ENCODE measurements at regions not wholly inside any gene's neighbourhood (a gene's known extent, or its start where the extent isn't known, plus 50 kb on each side); places are given as distances from the start of the nearest gene placed in this dataset.

DNA sequence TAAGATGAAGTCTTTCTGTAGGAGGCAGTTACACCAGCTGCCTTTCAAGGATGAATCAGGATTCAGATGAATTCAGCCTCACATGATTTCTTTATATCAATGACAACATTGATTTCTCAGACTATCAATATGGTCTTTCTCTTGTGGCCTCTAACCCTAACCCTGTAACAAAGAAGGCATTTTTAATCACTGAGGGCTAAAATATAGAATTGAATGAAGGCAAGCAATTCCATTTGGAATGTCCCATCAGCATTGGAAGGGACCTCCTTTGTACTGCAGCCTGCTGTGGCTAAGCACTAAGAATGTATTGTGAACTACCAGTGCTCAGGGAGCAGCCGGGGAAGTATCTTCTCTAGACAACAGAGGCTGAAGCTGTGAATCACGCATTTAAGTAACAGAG is 90.6 kb upstream of the FRMD6 start:
- Histone ChIP-seq H3K9ac (ENCODE audit: low read depth, low read length, poor library complexity, severe bottlenecking) (no peak overlapping the region), H3K4me2 (ENCODE audit: low read depth, low read length, poor library complexity, severe bottlenecking) (no peak overlapping the region), H3K9me2 (replicated peaks; ENCODE audit: low read depth, low read length) (no peaks in the 10 kb centered on the region), H3K36me3 (ENCODE audit: insufficient read depth, low read length) (no peaks in the 10 kb centered on the region), H4K20me1 (ENCODE audit: insufficient read depth, low read length, poor library complexity, severe bottlenecking) (no peaks in the 10 kb centered on the region), H3K27me3 (ENCODE audit: insufficient read depth, low read length, poor library complexity, severe bottlenecking) (no peaks in the 10 kb centered on the region), H3K9me3 (ENCODE audit: insufficient read depth, low read depth, low read length) (no peaks in the 10 kb centered on the region), H2AFZ (ENCODE audit: low read length) (no peak overlapping the region), H3K79me2 (ENCODE audit: insufficient read depth, low read length) (no peaks in the 10 kb centered on the region), H3F3A (ENCODE audit: low read depth) (no peaks in the 10 kb centered on the region), H3K4me1 (ENCODE audit: insufficient read depth, low read length, poor library complexity, severe bottlenecking) (peaks cover 31% of the 10 kb centered on the region), H3K4me3 (ENCODE audit: low read length, poor library complexity, severe bottlenecking) (no peak overlapping the region)
- TF ChIP-seq, protein P1, sequence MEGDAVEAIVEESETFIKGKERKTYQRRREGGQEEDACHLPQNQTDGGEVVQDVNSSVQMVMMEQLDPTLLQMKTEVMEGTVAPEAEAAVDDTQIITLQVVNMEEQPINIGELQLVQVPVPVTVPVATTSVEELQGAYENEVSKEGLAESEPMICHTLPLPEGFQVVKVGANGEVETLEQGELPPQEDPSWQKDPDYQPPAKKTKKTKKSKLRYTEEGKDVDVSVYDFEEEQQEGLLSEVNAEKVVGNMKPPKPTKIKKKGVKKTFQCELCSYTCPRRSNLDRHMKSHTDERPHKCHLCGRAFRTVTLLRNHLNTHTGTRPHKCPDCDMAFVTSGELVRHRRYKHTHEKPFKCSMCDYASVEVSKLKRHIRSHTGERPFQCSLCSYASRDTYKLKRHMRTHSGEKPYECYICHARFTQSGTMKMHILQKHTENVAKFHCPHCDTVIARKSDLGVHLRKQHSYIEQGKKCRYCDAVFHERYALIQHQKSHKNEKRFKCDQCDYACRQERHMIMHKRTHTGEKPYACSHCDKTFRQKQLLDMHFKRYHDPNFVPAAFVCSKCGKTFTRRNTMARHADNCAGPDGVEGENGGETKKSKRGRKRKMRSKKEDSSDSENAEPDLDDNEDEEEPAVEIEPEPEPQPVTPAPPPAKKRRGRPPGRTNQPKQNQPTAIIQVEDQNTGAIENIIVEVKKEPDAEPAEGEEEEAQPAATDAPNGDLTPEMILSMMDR (conservative IDR thresholded peaks at IDR 0.05; ENCODE audit: low read length), result no peak

DNA sequence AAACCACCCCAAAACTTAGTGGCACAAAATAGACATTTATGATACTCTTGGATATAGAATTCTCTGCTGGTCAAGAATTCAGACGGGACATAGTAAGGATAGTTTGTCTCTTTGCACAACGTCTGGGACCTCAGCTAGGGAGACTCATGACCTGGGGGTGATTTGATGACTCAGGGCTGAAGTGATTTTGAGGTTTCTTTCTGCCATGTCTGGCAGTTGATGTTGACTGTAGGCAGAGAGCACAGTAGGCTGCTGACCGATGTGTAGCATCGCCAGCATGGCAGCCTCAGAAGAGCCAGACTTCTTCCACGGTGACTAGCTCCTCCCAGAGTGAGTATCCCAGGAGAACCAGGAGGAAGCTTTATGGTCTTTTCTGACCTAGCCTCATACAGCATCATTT is 88.9 kb upstream of the FRMD6 start:
- TF ChIP-seq EZH2phosphoT487 (IDR thresholded peaks at IDR 0.05; ENCODE audit: borderline replicate concordance), result no peak
- TF ChIP-seq, protein P1 (conservative IDR thresholded peaks at IDR 0.05; ENCODE audit: low read length), result no peak
- Histone ChIP-seq H3K9ac (ENCODE audit: low read depth, low read length, poor library complexity, severe bottlenecking) (no peak overlapping the region), H3K36me3 (ENCODE audit: insufficient read depth, low read length) (no peaks in the 10 kb centered on the region), H2AFZ (ENCODE audit: low read length) (no peak overlapping the region), H3K4me3 (ENCODE audit: low read length, poor library complexity, severe bottlenecking) (no peak overlapping the region), H3K4me1 (ENCODE audit: insufficient read depth, low read length, poor library complexity, severe bottlenecking) (peaks cover 27% of the 10 kb centered on the region), H3K27me3 (ENCODE audit: insufficient read depth, low read length, poor library complexity, severe bottlenecking) (no peaks in the 10 kb centered on the region), H4K20me1 (ENCODE audit: insufficient read depth, low read length, poor library complexity, severe bottlenecking) (no peaks in the 10 kb centered on the region), H3K9me2 (replicated peaks; ENCODE audit: low read depth, low read length) (no peaks in the 10 kb centered on the region), H3K79me2 (ENCODE audit: insufficient read depth, low read length) (no peaks in the 10 kb centered on the region), H3F3A (ENCODE audit: low read depth) (no peaks in the 10 kb centered on the region), H3K9me3 (ENCODE audit: insufficient read depth, low read depth, low read length) (no peaks in the 10 kb centered on the region), H3K4me2 (ENCODE audit: low read depth, low read length, poor library complexity, severe bottlenecking) (no peak overlapping the region)

DNA sequence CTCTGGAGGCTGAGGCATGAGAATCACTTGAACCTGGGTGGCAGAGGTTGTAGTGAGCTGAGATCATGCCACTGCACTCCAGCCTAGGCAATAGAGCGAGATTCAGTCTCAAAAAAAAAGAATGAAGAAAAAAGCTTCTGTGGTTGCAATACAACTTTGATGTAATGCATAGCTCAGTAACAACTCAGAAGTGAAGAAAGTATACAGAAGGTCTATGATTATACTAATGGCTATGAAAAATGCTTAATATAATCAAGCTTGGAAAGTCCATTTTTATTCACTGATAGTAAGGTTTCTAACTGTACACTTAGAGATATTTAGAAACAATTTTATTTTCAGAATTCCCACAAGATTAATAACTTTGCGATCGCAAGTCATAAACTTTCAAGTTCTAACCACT is 88.2 kb upstream of the FRMD6 start:
- H2AFZ ChIP-seq (ENCODE audit: low read length), result no peak overlapping the region
- H3F3A ChIP-seq (ENCODE audit: low read depth), result no peaks in the 10 kb centered on the region
- no peaks in the 10 kb centered on the region for H3K9me2 ChIP-seq (replicated peaks; ENCODE audit: low read depth, low read length)
- no peak overlapping the region for H3K4me2 ChIP-seq (ENCODE audit: low read depth, low read length, poor library complexity, severe bottlenecking)
- no peaks in the 10 kb centered on the region for H3K79me2 ChIP-seq (ENCODE audit: insufficient read depth, low read length)
- TF ChIP-seq EZH2phosphoT487 (IDR thresholded peaks at IDR 0.05; ENCODE audit: borderline replicate concordance), result no peak
- TF ChIP-seq, protein P1 (conservative IDR thresholded peaks at IDR 0.05; ENCODE audit: low read length), result no peak
- no peaks in the 10 kb centered on the region for H4K20me1 ChIP-seq (ENCODE audit: insufficient read depth, low read length, poor library complexity, severe bottlenecking)
- H3K36me3 ChIP-seq (ENCODE audit: insufficient read depth, low read length), result no peaks in the 10 kb centered on the region
- H3K27me3 ChIP-seq (ENCODE audit: insufficient read depth, low read length, poor library complexity, severe bottlenecking), result no peaks in the 10 kb centered on the region
- H3K9ac ChIP-seq (ENCODE audit: low read depth, low read length, poor library complexity, severe bottlenecking), result no peak overlapping the region
- peaks cover 27% of the 10 kb centered on the region for H3K4me1 ChIP-seq (ENCODE audit: insufficient read depth, low read length, poor library complexity, severe bottlenecking)
- no peak overlapping the region for H3K4me3 ChIP-seq (ENCODE audit: low read length, poor library complexity, severe bottlenecking)
- no peaks in the 10 kb centered on the region for H3K9me3 ChIP-seq (ENCODE audit: insufficient read depth, low read depth, low read length)
